Transverse colon (tissue), 4 donors: ENCODE measurements at regions not wholly inside any gene's neighbourhood (a gene's known extent, or its start where the extent isn't known, plus 50 kb on each side); places are given as distances from the start of the nearest gene placed in this dataset.

Source experiments
- CTCF ChIP-seq, 5 experiments: fragments of 200-600 bp in 3 of 5; fragments of 450-650 bp in 2 of 5; sonication (generic) in 3 of 5; IDR thresholded peaks; 1 replicate in 2 of 5; 2 replicates in 3 of 5; pipeline ENCODE4 v1.5.1; 2016 to 2017; ENCODE audit warnings: antibody characterized with exemption in 5 of 5, inconsistent platforms in 3 of 5, mild to moderate bottlenecking in 2 of 5, moderate library complexity in 1 of 5
- EP300 ChIP-seq: sonication (generic); formaldehyde crosslinking; IDR thresholded peaks from one replicate; pipeline ENCODE4 v1.6.1; 2017; ENCODE audit warnings: antibody characterized with exemption, low read depth
- POLR2A ChIP-seq: fragments of 450-650 bp; IDR thresholded peaks from one replicate; pipeline ENCODE4 v1.6.1; 2016; ENCODE audit warnings: antibody characterized with exemption, mild to moderate bottlenecking, moderate library complexity
- POLR2AphosphoS5 ChIP-seq, 3 donors: sonication (generic); formaldehyde crosslinking; IDR thresholded peaks; one replicate each; pipeline ENCODE4 v1.6.1; 2016; ENCODE audit warnings: antibody characterized with exemption in 3 of 3

GRCh38 chr6:15758631-15759215, 95.9 kb upstream of the DTNBP1 start:
- TF ChIP-seq CTCF (IDR thresholded peaks at IDR 0.05) (no peak), POLR2AphosphoS5 (IDR thresholded peaks at IDR 0.05) (no peak), POLR2A (no peak), EP300 (no peak)
